Stimulated activated CD4-positive, alpha-beta T cell treated with anti-CD3 and anti-CD28 coated beads, Interleukin-2, amount 100 ng/mL, for 24 hours (primary cell): ENCODE measurements at regions not wholly inside any gene's neighbourhood (a gene's known extent, or its start where the extent isn't known, plus 50 kb on each side); places are given as distances from the start of the nearest gene placed in this dataset.
"Not testable (repeated sequence)": the region's sequence is repeated elsewhere in the genome, so short reads cannot be mapped to it uniquely, and the experiment has no call there.

Experiments used
- DNase-seq, 2 donors: peaks; one replicate each; pipeline ENCODE4 v3.0.0-alpha.2; 2020

GRCh38 chr3:150300388-150300787, 107.7 kb upstream of the TSC22D2 start:
- no peak for DNase-seq

DNA sequence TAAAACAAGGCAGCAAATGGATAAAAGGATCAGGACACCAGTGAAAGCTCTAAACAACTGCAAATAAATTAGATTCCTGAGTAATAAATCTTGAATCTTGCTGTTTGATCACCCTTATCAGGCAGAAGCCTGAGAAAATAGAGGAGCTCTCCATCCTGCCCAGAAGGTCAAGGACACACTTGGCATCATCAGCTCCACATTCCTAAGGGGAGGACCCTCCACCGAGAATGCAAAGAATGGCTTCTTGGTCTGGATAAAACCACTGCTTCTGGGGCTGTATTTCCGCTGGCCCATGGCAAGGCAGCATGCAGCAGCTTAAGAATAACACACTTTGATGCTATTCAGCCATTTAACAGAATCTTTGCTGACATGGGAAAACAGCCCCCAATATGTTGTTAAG, 108.9 kb upstream of the TSC22D2 start:
- DNase-seq: no peak

GRCh38 chr3:150296966-150297365, 111.1 kb upstream of the TSC22D2 start:
- no peak for DNase-seq

- DNase-seq: no peak
Measured at GRCh38 chr3:150296123-150296735, 111.9 kb upstream of the TSC22D2 start.

GRCh38 chr3:150293401-150294001, 114.6 kb upstream of the TSC22D2 start:
- no peak for DNase-seq

- no peak for DNase-seq
Measured at GRCh38 chr3:150292891-150293290, 115.2 kb upstream of the TSC22D2 start.

DNA sequence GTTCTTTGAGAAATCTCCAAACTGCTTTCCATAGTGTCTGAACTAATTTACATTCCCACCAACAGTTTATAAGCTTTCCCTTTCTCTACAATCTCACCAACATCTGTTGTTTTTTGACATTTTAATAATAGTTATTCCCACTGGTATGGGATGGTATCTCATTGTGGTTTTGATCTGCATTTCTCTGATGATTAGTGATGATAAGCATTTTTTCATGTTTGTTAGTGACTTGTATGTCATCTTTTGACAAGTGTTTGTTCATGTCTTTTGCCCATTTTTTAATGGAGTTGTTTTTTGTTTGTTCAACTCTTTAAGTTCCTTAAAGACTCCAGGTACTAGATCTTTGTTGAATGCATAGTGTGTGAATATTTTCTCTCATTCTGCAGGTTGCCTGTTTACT, 116.6 kb upstream of the TSC22D2 start:
- no peak for DNase-seq

- no peak for DNase-seq
Measured at GRCh38 chr3:150286390-150287147, 121.5 kb upstream of the TSC22D2 start.

DNA sequence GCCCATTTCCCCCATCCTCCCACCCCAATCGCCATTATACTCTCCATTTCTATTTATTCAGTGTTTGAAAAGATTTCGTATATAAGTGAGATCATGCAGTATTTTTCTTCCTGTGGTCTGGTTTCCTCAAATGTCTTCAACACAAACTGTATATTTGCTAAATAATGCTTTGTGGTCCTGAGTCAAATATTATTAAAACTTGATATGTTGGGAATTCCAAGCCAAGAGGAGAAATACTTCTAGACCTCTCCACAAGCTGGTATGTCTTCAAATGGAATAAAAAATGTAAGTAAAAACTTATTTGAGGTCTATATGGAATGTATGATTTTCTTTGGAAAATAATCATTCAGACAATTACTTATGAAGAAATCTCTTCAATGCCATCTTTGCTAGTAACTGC, 122.5 kb upstream of the TSC22D2 start:
- no peak for DNase-seq

- DNase-seq: no peak
Measured at GRCh38 chr3:150278843-150279381, 129.2 kb upstream of the TSC22D2 start.

DNA sequence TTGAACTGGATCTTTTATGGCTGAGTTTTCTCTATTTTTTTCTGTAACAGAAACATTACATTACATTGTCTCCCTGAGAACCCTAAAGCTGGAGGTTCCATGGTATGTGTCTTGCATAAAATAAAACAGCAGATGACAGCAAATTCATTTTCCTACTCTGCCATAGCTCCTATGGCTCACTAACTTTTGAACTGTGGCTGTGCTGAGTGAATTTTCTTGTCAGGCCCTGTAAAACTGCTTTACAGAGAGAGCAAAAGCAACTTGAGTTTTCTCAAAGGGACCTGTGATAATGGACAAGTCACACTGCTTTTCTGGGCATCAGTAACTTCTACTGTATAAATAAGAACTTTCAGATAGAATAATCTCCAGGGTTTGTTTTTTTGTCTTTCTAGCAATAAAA, 129.9 kb upstream of the TSC22D2 start:
- DNase-seq: no peak

GRCh38 chr3:150277444-150277843, 130.7 kb upstream of the TSC22D2 start:
- no peak for DNase-seq

GRCh38 chr3:150275941-150276340, 132.2 kb upstream of the TSC22D2 start:
- no peak for DNase-seq

DNA sequence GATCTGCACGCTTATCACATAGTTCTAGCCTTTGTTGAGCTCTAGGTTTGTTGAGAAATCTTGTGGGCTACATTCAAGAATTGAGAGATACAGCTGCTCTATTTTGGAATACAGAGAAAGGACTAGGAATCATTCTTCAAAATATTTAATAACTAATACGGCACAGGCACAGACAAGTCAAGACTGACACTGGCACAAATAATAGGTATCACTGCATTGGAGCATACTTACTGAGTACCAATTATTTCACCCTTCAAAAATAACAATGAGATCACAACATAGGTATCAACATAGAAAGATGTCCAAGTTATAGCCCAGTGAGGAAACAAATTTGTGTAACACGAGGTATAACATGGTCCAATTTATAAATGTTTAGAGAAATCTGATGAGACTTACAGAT, 133.7 kb upstream of the TSC22D2 start:
- DNase-seq: no peak

- DNase-seq: no peak
Measured at GRCh38 chr3:150273396-150273795, 134.7 kb upstream of the TSC22D2 start.

- no peak for DNase-seq
Measured at GRCh38 chr3:150271591-150271960, 136.5 kb upstream of the TSC22D2 start.

- DNase-seq: no peak
Measured at GRCh38 chr3:150270883-150271590, 137.1 kb upstream of the TSC22D2 start.

DNA sequence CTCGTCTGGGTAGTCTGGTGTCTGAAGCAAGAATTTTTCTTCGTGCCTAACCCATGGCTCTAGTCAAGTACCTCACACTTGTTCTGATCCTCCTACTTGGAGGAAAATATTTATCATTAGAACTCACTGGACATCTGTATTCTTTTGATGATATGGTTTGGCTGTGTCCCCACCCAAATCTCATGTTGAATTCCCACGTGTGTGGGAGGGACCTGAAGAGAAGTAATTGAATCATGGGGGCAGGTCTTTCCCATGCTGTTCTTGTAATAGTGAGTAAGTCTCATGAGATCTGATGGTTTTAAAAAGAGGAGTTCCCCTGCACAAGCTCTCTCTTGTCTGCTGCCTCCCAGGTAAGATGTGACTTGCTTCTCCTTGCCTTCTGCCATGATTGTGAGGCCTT, 137.7 kb upstream of the TSC22D2 start:
- not testable (repeated sequence) for DNase-seq

DNA sequence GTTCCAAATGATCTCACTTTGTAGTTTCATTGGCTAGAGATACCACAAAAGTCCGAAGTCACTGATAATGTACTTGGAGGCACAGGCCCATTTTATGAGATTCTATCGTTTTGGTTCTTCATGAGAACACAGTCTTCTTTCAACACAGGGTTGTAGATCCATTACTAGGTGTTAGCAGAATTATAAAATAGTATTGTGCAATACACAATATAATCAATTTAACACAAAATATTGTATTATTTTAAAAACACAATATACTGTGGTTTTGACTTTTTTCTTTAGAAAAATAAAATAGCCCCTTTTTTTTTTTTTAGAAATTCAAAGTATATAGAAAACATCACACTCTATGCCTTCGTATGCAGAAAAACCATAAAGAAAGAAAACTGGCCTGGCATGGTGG, 138.6 kb upstream of the TSC22D2 start:
- DNase-seq: no peak

GRCh38 chr3:150268426-150269391, 139.4 kb upstream of the TSC22D2 start:
- DNase-seq: no peak

DNA sequence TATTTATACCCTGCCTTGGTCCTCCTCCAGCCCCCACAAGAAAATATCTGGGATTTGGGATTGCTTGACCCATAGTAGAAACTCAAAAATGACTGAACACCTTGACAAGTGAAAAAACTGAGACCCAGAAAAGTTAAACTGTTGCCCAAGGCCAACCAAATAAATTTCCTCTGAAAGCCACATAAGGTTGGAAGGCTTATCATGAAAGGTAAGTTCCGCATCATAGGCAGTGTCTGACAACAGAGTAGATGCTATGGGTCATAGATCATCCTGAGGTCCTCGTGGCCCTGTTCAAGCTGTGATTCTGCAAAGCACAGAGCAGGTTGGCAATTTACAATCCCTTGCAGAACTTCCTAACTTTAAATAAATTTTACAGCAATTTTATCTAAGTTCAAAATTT, 140.8 kb upstream of the TSC22D2 start:
- DNase-seq: no peak

DNA sequence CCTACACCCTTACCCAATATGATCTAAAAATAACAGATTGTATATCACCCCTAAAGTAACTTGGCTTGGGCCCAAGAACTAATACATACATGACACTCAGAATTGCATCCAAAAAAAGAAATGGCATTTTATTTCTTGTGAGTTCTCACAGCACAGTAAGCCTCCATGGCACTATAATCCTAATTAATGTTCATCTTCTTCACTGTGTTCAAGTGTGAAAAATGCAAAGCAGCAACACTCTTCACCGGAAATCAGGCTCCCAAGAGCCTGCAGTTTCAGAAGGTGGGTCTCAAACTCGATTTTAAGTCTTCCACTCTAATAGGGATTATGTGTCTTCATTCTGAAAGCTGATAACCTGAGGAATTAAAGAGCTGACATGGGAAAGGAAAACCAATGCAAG, 142.8 kb upstream of the TSC22D2 start:
- no peak for DNase-seq
